ENCODE measurements at regions not wholly inside any gene's neighbourhood (a gene's known extent, or its start where the extent isn't known, plus 50 kb on each side); places are given as distances from the start of the nearest gene placed in this dataset.

DNA sequence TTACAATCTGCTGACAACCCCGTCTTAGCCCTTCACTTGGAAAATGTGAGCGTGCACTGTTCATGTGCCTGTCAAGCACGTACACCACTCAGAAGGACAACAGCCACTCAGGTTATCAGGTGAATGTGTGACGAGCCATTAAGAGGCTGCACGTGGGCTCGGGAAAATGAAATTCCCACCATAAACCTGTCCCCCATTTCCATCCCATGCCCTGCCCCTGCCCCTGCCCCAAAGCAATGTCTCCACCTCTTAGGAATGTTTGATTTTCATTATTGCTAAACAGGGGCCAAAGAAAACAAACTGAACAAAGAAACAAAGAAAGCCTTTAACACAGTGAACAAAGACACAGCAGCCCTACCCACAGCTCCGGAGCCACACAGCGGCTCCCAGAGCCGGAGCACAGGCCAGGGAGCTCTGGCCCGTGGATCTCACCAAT, 90.5 kb downstream of the TMEM18 start:
- TF ChIP-seq, protein P1, sequence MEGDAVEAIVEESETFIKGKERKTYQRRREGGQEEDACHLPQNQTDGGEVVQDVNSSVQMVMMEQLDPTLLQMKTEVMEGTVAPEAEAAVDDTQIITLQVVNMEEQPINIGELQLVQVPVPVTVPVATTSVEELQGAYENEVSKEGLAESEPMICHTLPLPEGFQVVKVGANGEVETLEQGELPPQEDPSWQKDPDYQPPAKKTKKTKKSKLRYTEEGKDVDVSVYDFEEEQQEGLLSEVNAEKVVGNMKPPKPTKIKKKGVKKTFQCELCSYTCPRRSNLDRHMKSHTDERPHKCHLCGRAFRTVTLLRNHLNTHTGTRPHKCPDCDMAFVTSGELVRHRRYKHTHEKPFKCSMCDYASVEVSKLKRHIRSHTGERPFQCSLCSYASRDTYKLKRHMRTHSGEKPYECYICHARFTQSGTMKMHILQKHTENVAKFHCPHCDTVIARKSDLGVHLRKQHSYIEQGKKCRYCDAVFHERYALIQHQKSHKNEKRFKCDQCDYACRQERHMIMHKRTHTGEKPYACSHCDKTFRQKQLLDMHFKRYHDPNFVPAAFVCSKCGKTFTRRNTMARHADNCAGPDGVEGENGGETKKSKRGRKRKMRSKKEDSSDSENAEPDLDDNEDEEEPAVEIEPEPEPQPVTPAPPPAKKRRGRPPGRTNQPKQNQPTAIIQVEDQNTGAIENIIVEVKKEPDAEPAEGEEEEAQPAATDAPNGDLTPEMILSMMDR (IDR thresholded peaks at IDR 0.05), result no peak
- no peak for TF ChIP-seq EP300 (IDR thresholded peaks at IDR 0.05)

Data from sigmoid colon (tissue), 4 donors.